GM19238 (cell line): ENCODE measurements at regions not wholly inside any gene's neighbourhood (a gene's known extent, or its start where the extent isn't known, plus 50 kb on each side); places are given as distances from the start of the nearest gene placed in this dataset.
"Not testable (repeated sequence)": the region's sequence is repeated elsewhere in the genome, so short reads cannot be mapped to it uniquely, and the experiment has no call there.

Source experiments
- DNase-seq: peaks from one replicate; pipeline ENCODE4 v3.0.0; 2011; ENCODE audit warnings: low spot score; ENCODE audit not compliant: insufficient read length

- DNase-seq, result no peak
These were observed 60.5 kb downstream of the DSEL start for GRCh38 chr18:67455890-67456501.

- DNase-seq, result no peak
These were observed 62.6 kb downstream of the DSEL start for GRCh38 chr18:67453901-67454300.

GRCh38 chr18:67451960-67452359 is 64.6 kb downstream of the DSEL start:
- DNase-seq, result no peak

DNA sequence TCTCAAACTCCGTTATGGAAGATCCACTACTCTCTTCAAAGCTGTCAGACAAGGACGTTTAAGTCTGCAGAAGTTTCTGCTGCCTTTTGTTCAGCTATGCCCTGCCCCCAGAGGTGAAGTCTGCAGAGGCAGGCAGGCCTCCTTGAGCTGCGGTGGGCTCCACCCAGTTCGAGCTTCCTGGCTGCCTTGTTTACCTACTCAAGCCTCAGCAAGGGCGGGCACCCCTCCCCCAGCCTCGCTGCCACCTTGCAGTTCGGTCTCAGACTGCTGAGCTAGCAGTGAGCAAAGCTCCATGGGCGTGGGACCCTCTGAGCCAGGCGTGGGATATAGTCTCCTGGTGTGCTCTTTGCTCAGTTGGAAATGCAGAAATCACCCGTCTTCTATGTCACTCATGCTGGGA is 65.4 kb downstream of the DSEL start:
- not testable (repeated sequence) for DNase-seq

DNA sequence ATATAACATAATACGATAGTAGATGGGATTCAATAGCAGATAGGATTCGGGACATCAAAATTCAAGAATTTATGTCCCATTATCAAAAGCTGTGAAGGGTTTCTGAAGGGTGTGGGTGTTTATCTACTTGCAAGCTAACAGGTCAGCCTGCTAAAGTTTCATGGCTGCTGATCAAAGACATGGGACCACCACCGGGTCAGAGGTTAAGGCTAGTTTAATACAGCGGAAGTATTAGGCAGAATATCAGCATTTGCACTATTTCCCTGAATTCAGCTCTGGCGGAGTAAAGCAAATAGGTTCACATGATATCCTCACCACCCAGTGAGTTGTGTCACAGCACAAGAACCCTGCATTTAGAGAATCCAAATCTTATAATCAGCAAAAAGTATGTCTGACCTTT is 82.5 kb downstream of the DSEL start:
- no peak for DNase-seq

DNA sequence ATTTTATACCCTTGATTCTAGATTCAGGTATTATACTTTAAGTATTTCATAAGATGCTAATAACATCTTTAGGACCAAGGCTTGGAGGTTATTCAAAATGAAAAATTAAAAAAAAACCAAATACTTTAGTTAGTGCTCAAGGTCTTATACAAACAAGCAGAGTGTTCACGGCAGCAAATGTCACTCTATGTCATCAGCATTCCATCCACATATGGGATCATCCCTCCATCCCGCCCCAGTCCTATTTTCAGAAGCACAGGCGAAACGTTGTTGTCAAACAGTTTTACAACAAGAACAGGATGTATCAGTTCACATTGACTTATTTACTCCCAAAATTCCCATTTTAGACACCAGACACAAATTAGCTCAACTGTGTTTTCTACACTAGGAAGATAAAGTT is 83.7 kb downstream of the DSEL start:
- DNase-seq, result no peak

DNA sequence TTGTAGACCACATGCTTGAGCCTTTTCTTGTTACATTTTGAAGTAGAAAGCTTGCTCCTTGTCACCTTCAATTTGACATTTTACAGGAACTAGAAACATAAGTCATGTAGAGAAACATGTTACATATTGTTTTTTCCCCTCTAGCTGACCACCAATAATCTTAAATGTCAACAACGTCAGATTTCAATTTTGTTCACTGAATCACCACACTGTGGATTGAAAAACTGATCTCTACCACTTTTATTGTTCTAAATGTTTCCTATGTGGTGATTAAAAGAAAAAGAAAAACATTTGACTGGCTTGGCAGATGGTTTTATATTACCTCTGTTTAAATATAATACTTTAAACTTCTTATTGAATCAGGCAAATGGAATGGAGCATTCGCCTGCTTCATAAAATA is 87.7 kb downstream of the DSEL start:
- no peak for DNase-seq

DNA sequence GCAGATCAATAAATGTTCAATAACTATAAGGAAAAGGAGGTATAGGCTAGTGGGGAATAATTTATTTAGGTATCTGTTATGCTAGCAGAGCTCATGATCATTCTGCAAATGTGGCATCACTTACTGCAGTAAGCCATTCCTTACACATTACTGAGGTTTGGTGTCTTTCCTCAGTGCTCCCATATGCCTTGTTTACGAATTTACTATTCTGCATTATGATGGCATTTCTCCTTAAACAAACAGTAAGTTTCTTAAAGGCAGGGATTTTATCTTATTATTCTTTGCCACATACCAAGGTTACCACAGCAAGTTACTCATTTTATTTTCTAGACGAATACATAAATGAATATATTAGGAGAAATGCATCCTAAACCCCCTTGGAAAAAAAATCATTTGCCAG is 88.4 kb downstream of the DSEL start:
- no peak for DNase-seq

- no peak for DNase-seq
These were observed 90.0 kb downstream of the DSEL start for GRCh38 chr18:67426486-67426885.

DNA sequence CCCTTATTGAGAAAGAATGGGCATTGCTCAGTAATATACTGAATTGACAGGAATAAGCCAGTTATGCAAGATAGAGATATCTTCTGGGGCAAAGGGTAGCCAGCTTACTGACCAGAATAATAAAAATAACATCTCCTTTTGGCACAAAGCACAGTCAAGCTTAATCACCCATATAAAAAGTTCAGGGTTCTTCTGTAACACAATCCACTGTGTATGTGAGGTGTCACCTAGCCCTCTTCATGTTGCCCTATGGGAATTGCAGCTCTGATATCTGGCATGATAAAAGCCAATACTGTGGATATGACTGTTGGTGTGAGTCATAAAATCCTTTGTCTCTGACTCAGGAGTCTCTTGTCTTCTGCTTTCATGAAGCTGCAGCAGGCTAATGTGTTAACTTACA is 90.8 kb downstream of the DSEL start:
- DNase-seq, result no peak

DNA sequence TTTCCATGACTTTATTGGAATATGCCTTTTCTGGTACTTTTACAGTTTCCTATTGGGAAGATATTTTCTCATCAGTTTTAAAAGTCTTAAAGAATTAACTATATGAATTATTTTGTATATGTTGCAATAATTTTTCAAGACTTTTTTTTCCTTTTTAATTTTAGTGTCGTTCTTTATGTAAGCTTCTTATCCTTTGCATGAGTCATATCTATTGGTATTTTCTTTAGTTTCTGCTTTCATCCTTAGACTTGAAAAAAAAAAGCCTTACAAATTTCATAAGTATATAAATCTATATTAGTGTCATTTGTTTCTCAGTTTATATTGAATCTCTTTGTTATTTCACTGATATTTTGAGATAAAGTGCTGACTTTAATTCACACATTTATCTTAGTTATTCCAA is 94.9 kb downstream of the DSEL start:
- DNase-seq, result no peak

DNA sequence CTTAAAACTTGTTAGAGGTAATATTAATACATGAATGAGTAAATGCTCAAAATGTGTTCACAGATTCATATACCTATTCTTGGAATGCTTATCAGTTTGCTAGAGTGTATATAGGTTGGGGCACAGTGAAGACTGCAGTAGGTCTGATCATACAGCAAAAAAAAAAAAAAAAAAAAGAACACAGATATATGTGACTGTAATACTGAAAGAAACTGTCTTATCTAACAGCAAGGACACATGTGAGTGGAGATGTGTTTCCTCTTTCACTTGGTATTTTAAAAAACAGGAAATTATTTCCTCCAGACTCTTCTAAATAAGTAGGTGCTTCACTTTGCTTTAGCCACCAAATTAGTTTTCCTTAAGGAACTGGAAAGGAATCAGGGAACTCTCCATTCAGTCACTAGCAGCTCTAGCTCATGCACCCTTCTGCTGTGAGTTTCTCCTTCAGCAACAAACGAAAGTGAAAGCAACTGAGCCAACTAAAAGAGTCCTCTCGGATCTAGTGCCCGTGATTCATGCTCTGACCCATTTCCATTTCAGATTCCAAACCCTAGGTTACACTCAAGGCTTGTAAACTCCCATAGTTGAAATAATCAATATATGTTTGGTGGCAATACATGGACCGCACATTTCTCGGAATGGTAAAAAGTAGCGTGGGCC is 98.5 kb downstream of the DSEL start:
- DNase-seq, result peak; percentile 1

- DNase-seq, result no peak
These were observed 105.4 kb downstream of the DSEL start for GRCh38 chr18:67411116-67411515.

- DNase-seq, result no peak
These were observed 106.1 kb downstream of the DSEL start for GRCh38 chr18:67410075-67411070.

DNA sequence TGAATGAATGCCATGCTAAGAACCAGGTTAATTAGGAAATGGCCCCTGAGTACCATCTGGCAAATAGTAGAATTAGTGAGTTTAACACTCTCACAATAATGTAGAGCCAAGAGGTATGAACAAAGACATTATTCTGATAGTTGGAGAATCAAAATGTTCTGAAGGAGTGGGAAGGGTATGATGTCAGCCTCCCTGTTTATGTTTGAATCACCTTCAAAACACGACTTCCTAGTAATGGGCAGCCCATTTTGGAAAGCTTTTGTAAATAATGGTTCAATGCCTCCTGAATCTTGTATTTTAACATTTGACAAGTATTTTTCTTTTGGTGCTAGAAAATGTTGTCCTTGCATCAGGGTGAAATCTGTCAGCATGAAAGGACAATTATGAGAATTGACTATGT is 108.3 kb downstream of the DSEL start:
- DNase-seq, result no peak

GRCh38 chr18:67406714-67407113 is 109.8 kb downstream of the DSEL start:
- no peak for DNase-seq

GRCh38 chr18:67402543-67402942 is 114.0 kb downstream of the DSEL start:
- DNase-seq, result no peak

GRCh38 chr18:67400502-67401117 is 115.9 kb downstream of the DSEL start:
- DNase-seq, result no peak

- DNase-seq, result no peak
These were observed 130.5 kb downstream of the DSEL start for GRCh38 chr18:67386032-67386431.

DNA sequence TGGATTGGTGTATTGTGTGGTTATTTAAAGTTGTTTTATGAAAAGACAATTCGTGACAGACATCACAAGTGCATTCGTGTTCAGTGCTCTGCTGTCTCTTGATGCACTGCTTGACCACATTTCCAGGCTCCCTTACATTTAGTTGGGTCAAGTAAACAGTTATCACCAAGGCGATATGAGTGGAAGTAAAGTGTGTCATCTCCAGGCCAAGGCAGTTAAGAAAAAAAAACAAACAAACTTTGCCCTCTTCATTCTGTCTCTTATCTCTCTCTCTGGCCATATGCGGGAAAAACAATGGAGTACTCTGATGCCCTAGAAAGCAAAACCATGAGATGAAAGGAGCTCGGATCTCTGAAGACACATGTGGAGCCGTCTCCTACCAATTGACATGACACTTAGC is 131.1 kb downstream of the DSEL start:
- no peak for DNase-seq

DNA sequence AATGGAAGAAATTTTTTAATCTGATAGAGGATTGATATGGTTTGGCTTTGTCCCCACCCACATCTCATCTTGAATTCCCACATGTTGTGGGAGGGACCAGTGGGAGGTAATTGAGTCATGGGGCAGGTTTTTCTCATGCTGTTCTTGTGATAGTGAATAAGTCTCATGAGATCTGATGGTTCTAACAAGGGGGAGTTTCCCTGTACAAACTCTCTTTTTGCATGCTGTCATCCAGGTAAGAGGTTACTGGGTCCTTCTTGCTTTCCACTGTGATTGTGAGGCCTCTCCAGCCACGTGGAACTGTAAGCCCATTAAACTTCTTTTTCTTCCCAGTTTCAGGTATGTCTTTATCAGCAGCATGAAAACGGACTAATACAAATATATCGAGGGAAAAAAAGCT is 132.5 kb downstream of the DSEL start:
- DNase-seq, result not testable (repeated sequence)

DNA sequence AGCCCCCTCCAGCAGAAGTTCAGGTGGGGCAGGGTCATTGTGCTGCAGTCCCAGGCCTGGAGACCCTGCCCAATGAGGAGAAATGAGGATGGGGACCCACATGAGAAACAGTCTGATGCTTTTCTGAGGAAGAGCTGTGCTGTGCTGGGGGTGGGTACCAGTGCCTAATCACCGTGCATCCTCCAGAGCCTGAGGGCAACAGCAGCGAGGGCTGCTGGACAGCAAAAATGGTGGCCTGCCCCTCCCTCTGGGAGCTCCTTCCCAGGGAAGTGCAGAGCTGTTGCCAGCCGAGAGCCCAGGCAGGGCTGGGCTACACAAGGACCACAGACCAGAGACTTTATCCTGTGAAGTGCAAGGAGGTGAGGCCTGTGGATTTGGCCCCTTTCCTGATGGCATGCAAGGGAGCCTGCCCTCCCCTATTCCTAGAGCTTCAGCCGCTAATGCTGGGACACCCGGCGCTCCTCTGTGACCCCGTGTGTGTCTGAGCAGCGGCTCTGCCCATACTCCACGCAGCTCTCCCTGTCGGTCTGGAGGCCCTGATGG is 134.8 kb downstream of the DSEL start:
- DNase-seq, result no peak
